ENCODE measurements at regions not wholly inside any gene's neighbourhood (a gene's known extent, or its start where the extent isn't known, plus 50 kb on each side); places are given as distances from the start of the nearest gene placed in this dataset.

DNA sequence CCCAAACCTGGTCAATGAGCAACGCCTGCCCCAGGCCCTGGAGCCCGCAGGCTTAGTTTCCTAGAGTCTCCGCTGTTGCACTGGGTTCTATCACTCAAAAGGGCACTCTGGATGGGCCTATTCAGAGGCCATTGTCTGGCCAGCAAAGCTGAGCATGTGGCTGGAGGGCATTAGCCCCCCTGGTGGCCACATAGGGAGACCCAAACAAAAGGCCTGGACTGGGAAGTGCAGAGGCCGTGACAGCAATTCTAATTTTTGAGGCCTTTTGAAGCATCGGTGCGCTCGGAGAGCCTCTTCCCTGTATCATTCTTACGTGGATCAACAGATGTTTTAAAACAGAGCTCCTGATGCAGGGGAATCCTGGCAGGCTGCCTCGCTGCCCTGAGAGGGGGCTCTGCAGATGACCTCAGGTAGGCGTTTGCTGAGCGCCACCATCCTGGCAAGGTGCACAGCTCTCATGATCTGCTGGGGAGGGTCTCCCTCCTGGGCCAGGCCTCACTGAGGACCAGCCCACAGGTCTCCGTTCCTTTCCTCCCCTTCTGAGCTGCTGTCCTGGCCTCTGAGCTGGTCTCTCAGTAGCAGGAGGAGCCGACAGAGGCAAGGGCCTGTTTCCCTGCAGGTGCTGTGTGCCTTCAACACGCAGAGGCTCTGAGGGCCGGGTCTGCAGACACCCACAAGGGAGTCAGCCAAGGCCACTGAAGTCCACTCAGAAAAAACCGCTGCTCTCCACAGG is 190.5 kb downstream of the URI1 start:
- H3K27ac Mint-ChIP-seq: no peak overlapping the region
- CTCF ChIA-PET: no interaction called here

DNA sequence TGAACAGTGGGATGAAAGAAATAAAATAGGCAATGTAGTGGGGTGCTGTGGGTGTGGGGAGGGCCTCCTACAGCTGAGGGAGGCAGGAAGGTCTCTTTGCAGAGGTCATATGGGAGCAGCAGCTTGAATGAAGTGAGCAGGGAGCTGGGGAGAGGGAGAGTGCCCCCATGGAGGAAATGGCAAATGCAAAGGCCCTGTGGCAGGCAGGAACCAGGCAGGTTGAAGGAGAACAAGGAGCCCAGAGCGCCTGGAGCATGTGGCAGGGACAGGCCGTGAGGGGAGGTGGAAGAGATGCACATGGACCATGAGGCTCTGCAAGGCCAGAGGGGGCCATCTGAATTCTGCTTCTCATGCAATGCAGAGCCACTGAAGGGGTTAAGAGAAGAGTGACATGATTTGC is 191.8 kb downstream of the URI1 start:
- no peaks in the 10 kb centered on the region for H3K4me1 Mint-ChIP-seq
- no peak for ATAC-seq
- DNase-seq: no peak
- no peak overlapping the region for H3K27ac Mint-ChIP-seq
- no peaks in the 10 kb centered on the region for H3K9me3 Mint-ChIP-seq (ENCODE audit: low read depth)
- H3K36me3 Mint-ChIP-seq: no peaks in the 10 kb centered on the region
- H3K4me3 Mint-ChIP-seq: no peak overlapping the region
- peaks cover 3% of the 10 kb centered on the region for H3K27me3 Mint-ChIP-seq
- CTCF ChIA-PET: no interaction called here

More for the DNA sequence above, 190.5 kb downstream of the URI1 start:
- Mint-ChIP-seq H3K27me3 (no peaks in the 10 kb centered on the region), H3K9me3 (ENCODE audit: low read depth) (no peaks in the 10 kb centered on the region), H3K36me3 (no peaks in the 10 kb centered on the region), H3K4me1 (no peaks in the 10 kb centered on the region), H3K4me3 (no peak overlapping the region)
- DNase-seq (no peak), ATAC-seq (no peak)

DNA sequence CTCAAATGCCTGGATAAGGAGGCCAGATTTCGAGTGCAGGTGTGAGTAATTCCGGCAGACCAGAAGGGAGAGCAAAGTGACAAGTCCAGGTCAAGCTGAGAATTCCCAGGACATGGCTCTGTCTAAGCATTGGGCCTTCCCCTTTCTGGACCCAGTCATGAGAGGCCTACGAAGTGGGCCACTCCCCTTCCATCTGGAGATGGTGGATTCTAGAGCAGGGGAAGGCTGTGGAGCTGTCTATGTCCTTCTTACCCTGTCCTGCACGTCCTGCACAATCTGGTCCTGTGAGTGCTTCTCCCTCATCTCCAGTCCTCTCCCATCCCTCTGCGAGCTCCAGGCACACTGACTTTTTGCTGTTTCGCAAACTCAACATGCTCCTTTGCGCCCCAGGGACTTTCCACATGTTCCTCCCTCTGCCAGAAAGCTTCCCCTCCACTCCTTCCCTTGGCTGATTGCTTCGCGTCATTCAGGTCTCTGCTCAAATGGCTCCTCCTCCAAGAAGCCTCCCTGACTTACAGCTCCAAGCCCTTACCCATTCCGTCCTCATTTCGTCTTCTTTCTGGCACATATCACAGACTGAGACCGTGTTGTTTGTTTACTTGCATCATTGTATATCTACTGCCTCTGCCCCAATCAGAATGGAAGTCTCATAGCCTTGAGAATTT is 193.2 kb downstream of the URI1 start:
- H3K27me3 Mint-ChIP-seq: peaks cover 3% of the 10 kb centered on the region
- H3K27ac Mint-ChIP-seq: no peak overlapping the region
- no peak for DNase-seq
- ATAC-seq: no peak
- CTCF ChIA-PET: no interaction called here
- H3K4me1 Mint-ChIP-seq: no peaks in the 10 kb centered on the region
- H3K9me3 Mint-ChIP-seq (ENCODE audit: low read depth): no peaks in the 10 kb centered on the region
- no peaks in the 10 kb centered on the region for H3K36me3 Mint-ChIP-seq
- no peak overlapping the region for H3K4me3 Mint-ChIP-seq

DNA sequence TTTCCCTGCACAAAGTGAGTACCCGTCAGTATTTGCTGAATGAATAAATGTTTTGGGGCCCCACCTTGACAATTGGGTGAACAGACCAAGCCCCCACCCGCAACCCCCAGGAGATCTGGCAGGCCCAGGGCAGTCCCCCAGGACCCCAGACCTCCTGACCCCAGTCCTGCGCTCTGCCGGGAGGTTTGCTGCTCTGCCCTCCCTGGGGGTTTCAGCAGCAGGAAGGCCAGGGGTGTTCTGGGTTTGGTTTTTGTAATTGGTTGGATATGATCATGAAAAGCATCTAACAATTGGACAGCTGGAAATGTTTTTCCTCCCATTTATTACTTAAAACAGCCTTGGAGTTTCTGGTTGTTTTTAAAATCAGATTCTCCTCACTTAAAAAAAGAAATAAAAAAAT is 193.8 kb downstream of the URI1 start:
- no peak for DNase-seq
- ATAC-seq: no peak
- Mint-ChIP-seq H3K4me3 (no peak overlapping the region), H3K27me3 (peaks cover 3% of the 10 kb centered on the region), H3K27ac (no peak overlapping the region), H3K4me1 (no peaks in the 10 kb centered on the region), H3K9me3 (ENCODE audit: low read depth) (no peaks in the 10 kb centered on the region), H3K36me3 (no peaks in the 10 kb centered on the region)
- CTCF ChIA-PET: no interaction called here

DNA sequence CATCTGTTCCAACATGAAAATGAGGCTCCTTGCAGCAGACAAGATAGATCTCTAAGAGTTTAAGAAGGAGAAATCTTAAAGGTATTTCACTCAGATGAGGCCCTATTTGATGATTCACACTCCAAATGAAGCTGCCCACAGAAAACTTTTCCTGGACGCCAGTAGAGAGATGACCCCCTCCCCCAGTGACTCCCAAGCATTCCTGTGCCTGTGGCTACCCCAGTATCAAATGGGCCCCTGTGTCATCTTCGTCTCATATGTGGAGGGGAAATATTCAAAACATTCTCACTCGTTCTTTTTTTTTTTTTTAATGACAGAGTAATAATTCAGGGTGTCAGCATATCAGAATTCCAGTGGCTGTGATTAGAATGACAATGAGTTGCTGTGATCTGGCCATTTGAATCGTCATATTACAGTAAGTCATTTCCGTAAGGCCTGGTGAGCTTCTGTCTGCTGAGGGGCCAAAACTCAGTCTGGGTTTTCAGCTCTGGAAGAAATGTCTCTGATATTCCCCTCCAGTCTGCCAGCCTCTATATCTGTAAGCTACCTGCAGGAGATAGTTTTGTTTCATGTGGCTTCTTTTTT is 194.7 kb downstream of the URI1 start:
- peaks cover 3% of the 10 kb centered on the region for H3K27me3 Mint-ChIP-seq
- CTCF ChIA-PET: no interaction called here

DNA sequence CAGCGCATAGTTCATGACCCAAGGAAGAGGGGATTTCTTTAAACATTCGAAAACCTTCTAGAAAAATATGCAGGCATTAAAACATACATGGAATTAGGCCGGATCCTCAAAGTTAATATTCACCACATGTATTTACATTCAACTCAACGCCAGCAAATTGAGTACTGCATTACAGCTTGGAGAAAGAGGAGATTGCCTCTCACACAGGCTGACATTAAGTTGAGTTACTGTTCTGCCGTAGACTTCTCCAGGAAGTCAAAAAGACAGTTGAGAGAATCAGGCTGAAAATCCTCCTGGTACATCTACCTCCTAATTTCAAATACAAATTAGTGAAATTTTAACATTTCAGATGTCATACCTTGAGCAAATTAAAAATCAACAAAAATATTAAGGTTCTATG is 195.7 kb downstream of the URI1 start:
- peaks cover 3% of the 10 kb centered on the region for H3K27me3 Mint-ChIP-seq
- CTCF ChIA-PET: no interaction called here
- H3K27ac Mint-ChIP-seq: no peak overlapping the region
- no peaks in the 10 kb centered on the region for H3K36me3 Mint-ChIP-seq
- DNase-seq (no peak), ATAC-seq (no peak)
- H3K9me3 Mint-ChIP-seq (ENCODE audit: low read depth): no peaks in the 10 kb centered on the region
- no peak overlapping the region for H3K4me3 Mint-ChIP-seq
- no peaks in the 10 kb centered on the region for H3K4me1 Mint-ChIP-seq

More for the DNA sequence above, 194.7 kb downstream of the URI1 start:
- Mint-ChIP-seq H3K9me3 (ENCODE audit: low read depth) (no peaks in the 10 kb centered on the region), H3K36me3 (no peaks in the 10 kb centered on the region), H3K4me3 (no peak overlapping the region), H3K4me1 (no peaks in the 10 kb centered on the region), H3K27ac (no peak overlapping the region)
- ATAC-seq: no peak
- DNase-seq: no peak

DNA sequence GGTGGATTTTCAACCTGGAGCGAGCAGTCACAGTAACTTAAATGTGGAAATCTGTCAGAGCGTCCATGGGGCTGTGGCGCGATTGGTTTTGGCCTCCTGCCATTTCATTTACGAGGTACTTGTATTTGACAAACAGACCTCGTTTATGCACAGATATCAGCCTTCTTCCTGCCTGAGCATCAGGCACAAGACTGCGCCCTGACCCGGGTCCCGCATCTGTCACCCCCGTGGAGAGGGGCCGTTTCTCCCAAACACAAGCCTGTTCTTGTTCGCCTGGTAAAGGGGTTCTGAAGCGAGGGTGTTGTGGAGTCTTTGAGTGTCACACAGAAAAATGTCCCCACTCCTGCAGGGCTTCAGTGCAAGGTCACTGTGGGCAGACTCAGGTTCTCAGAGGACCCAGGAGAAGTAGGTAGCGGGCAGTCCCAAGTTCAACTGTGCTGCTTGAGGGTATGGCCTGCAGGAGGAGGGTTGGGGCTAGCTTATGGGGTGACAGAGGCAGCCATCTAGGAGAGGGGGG is 202.3 kb downstream of the URI1 start:
- H3K36me3 Mint-ChIP-seq: no peaks in the 10 kb centered on the region
- no peaks in the 10 kb centered on the region for H3K4me1 Mint-ChIP-seq
- H3K27me3 Mint-ChIP-seq: no peaks in the 10 kb centered on the region

DNA sequence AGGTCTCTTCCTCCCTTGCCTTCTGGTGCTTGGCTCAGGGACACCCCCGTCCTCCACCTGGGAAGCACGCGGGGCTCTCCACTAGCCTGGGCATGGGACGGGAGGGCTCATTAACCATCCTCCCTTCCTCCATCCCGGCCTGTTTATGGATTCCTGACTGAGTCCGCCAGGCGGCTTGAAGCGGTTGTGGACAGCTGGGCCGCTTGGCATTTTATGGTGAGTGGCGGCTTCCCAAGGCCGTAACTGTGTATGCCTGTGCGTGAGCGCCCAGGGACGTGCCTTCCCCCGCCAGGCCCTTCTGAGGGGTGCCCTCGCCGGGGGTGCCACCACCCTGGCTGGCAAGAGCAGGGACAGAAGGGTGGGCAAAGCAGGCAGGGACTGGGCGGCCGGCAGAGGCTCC is 202.8 kb downstream of the URI1 start:
- ATAC-seq (no peak), DNase-seq (no peak)
- Mint-ChIP-seq H3K4me1 (no peaks in the 10 kb centered on the region), H3K27ac (no peak overlapping the region), H3K27me3 (no peaks in the 10 kb centered on the region), H3K9me3 (ENCODE audit: low read depth) (no peaks in the 10 kb centered on the region), H3K4me3 (no peak overlapping the region), H3K36me3 (no peaks in the 10 kb centered on the region)
- CTCF ChIA-PET: no interaction called here

More for the DNA sequence above, 202.3 kb downstream of the URI1 start:
- no peaks in the 10 kb centered on the region for H3K9me3 Mint-ChIP-seq (ENCODE audit: low read depth)
- no peak for ATAC-seq
- CTCF ChIA-PET: no interaction called here
- no peak overlapping the region for H3K4me3 Mint-ChIP-seq
- DNase-seq: no peak
- H3K27ac Mint-ChIP-seq: no peak overlapping the region

DNA sequence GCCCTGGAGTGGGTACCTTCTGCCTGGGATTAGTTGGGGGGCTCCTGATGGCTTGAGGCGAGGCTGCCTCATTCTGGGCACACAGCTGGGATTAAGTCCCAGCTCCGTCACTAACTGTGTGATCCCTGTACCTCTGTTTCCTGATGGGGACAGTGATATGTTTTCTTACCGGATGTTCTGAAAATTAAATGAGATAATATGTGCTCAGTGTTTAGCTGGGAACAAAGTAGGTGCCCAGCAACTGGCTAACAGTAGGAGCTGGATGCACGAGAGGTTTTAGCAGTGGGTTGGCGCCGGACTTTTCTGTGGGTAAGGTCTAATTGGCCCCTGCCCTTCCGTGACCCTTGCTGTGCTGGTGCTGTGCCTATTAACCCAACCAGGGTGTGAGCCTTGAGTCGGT is 203.4 kb downstream of the URI1 start:
- ATAC-seq: no peak

DNA sequence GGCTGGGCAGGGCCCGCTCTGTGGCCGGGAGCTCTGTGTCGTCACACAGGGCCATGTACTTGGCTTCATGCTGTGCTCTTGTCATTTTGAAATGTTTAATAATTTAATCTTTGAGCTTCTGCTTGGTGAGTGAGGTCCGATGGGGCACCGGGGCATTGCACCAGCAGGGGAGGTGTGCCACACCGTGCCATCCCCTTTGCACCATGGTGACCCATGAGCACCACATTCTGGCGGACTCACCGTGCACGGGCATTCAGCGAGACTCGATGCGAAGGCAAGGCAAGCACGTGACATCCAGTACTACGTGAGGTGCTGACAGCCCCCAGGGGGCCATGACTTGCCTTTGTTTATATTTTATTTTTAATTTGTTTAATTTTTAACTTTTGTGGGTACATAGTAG is 204.3 kb downstream of the URI1 start:
- Mint-ChIP-seq H3K4me3 (no peak overlapping the region), H3K27me3 (no peaks in the 10 kb centered on the region), H3K4me1 (no peaks in the 10 kb centered on the region), H3K36me3 (no peaks in the 10 kb centered on the region), H3K27ac (no peak overlapping the region), H3K9me3 (ENCODE audit: low read depth) (no peaks in the 10 kb centered on the region)
- CTCF ChIA-PET: no interaction called here
- ATAC-seq (no peak), DNase-seq (no peak)

More for the DNA sequence above, 203.4 kb downstream of the URI1 start:
- no peaks in the 10 kb centered on the region for H3K27me3 Mint-ChIP-seq
- H3K4me1 Mint-ChIP-seq: no peaks in the 10 kb centered on the region
- H3K27ac Mint-ChIP-seq: no peak overlapping the region
- H3K36me3 Mint-ChIP-seq: no peaks in the 10 kb centered on the region
- H3K9me3 Mint-ChIP-seq (ENCODE audit: low read depth): no peaks in the 10 kb centered on the region
- no peak overlapping the region for H3K4me3 Mint-ChIP-seq
- CTCF ChIA-PET: no interaction called here
- no peak for DNase-seq

DNA sequence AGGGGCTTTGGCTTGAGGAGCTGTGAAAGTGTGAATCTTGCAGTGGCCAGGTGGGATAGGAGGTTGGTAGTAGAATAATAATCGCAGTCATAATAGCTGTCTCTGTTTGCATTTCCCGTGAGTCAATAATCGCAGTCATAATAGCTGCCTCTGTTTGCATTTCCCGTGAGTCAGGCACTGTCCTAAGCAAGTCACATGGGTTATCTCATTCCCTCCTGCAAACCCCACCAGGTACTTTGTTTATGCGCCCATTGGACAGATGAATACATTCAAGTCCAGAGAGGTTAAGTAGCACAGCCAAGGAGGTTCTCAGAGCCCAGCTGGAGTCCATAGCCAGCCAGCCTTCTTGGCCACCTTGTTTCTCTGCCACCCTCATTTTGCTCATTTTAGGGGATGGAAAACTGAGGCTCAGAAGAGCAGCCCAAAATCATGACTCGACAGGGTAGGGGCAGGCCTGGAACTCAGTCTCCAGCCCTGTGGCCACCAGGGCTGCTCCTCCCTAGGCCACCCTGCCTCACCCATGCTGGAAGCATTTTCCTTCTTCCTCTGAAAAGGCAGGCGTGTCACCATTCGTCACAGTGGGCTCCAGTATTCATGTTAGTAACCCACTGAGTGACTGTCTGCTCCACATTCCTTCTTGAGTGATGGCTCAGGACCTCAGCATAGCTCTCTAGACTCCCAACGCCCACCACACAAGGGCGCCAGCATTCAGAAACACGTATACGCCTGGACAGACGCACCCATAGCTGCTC is 206.2 kb downstream of the URI1 start:
- CTCF ChIA-PET: no interaction called here
- H3K36me3 Mint-ChIP-seq: no peaks in the 10 kb centered on the region

DNA sequence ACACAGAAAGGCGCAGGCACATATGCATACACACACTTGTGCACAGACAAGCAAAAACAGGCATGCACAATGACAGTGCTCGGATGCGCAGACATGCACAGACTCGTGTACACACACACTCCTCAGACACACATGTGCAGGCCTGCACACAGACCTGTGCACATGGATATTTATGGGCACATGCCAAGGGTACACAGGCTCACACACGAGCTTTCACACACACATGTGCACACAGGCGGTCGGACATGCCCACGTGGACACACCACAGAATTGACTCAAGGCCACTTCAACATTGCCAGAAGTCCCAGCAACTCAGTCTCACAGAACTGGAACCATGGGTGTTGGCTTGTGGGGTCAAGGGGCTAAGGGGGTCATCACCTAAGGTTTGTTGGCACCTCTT is 206.8 kb downstream of the URI1 start:
- no peaks in the 10 kb centered on the region for H3K4me1 Mint-ChIP-seq
- H3K27me3 Mint-ChIP-seq: no peaks in the 10 kb centered on the region
- H3K4me3 Mint-ChIP-seq: no peak overlapping the region
- H3K27ac Mint-ChIP-seq: no peak overlapping the region
- DNase-seq: no peak
- no peaks in the 10 kb centered on the region for H3K9me3 Mint-ChIP-seq (ENCODE audit: low read depth)
- CTCF ChIA-PET: no interaction called here
- H3K36me3 Mint-ChIP-seq: no peaks in the 10 kb centered on the region
- no peak for ATAC-seq

More for the DNA sequence above, 206.2 kb downstream of the URI1 start:
- DNase-seq: no peak
- no peak for ATAC-seq
- Mint-ChIP-seq H3K4me1 (no peaks in the 10 kb centered on the region), H3K27ac (no peak overlapping the region), H3K9me3 (ENCODE audit: low read depth) (no peaks in the 10 kb centered on the region), H3K4me3 (no peak overlapping the region), H3K27me3 (no peaks in the 10 kb centered on the region)

DNA sequence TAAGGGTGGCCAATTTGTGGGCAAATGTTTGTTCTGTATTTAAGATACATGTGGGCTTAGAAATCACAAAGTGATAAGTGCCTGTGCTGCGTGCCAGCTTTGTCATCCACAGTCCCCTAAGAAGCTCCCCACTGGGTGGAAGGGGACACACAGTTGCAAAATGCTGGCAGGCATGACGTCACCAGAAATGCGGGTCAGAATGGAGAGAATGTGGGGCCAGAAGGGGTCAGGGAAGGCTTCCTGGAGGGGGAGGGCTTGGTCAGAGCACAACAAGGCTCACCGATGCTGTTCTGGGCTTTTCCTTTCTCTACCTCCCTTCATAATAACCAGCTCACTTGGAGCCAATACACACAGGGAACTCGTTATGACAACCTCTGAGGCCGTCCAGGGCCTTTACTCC is 207.3 kb downstream of the URI1 start:
- Mint-ChIP-seq H3K9me3 (ENCODE audit: low read depth) (no peaks in the 10 kb centered on the region), H3K4me1 (no peaks in the 10 kb centered on the region), H3K27me3 (no peaks in the 10 kb centered on the region), H3K4me3 (no peak overlapping the region), H3K36me3 (no peaks in the 10 kb centered on the region), H3K27ac (no peak overlapping the region)
- CTCF ChIA-PET: no interaction called here
- ATAC-seq (no peak), DNase-seq (no peak)
